ENCODE measurements at regions not wholly inside any gene's neighbourhood (a gene's known extent, or its start where the extent isn't known, plus 50 kb on each side); places are given as distances from the start of the nearest gene placed in this dataset.

- TF ChIP-seq POLR2A (IDR thresholded peaks at IDR 0.05) (no peak), CTCF (IDR thresholded peaks at IDR 0.05) (no peak), POLR2AphosphoS5 (IDR thresholded peaks at IDR 0.05) (no peak), EP300 (IDR thresholded peaks at IDR 0.05) (no peak)
Observed at GRCh38 chr11:20308601-20309000, 54.9 kb upstream of the HTATIP2 start.
